ENCODE measurements at regions not wholly inside any gene's neighbourhood (a gene's known extent, or its start where the extent isn't known, plus 50 kb on each side); places are given as distances from the start of the nearest gene placed in this dataset.

- Histone ChIP-seq H3K9me3 (ENCODE audit: low read length) (no peaks in the 10 kb centered on the region), H3K9ac (ENCODE audit: low read length) (no peak overlapping the region), H3K4me3 (ENCODE audit: low read depth in 1 of 2, low read length in 2 of 2) (no peak overlapping the region), H3K27ac (ENCODE audit: low read depth, low read length) (no peak overlapping the region), H3K4me1 (ENCODE audit: insufficient read depth, low read length) (no peaks in the 10 kb centered on the region), H3K27me3 (ENCODE audit: control insufficient read depth in 1 of 2, insufficient read depth in 2 of 2, low read length in 2 of 2) (no peaks in the 10 kb centered on the region), H3K36me3 (ENCODE audit: insufficient read depth, low read length) (no peaks in the 10 kb centered on the region)
Observed at GRCh38 chr9:80127920-80128319, 556.2 kb downstream of the TLE4 start.

GRCh38 chr9:80125731-80126264 lies 554.0 kb downstream of the TLE4 start:
- H3K9ac ChIP-seq (ENCODE audit: low read length), result no peak overlapping the region
- H3K9me3 ChIP-seq (ENCODE audit: low read length), result no peaks in the 10 kb centered on the region
- H3K27me3 ChIP-seq (ENCODE audit: control insufficient read depth in 1 of 2, insufficient read depth in 2 of 2, low read length in 2 of 2), result no peaks in the 10 kb centered on the region
- H3K36me3 ChIP-seq (ENCODE audit: insufficient read depth, low read length), result no peaks in the 10 kb centered on the region
- no peak overlapping the region for H3K27ac ChIP-seq (ENCODE audit: low read depth, low read length)
- no peak overlapping the region for H3K4me3 ChIP-seq (ENCODE audit: low read depth in 1 of 2, low read length in 2 of 2)
- H3K4me1 ChIP-seq (ENCODE audit: insufficient read depth, low read length), result no peaks in the 10 kb centered on the region

- Histone ChIP-seq H3K4me3 (ENCODE audit: low read depth in 1 of 2, low read length in 2 of 2) (no peak overlapping the region), H3K36me3 (ENCODE audit: insufficient read depth, low read length) (no peaks in the 10 kb centered on the region), H3K4me1 (ENCODE audit: insufficient read depth, low read length) (no peaks in the 10 kb centered on the region), H3K9ac (ENCODE audit: low read length) (no peak overlapping the region), H3K27me3 (ENCODE audit: control insufficient read depth in 1 of 2, insufficient read depth in 2 of 2, low read length in 2 of 2) (no peaks in the 10 kb centered on the region), H3K9me3 (ENCODE audit: low read length) (no peaks in the 10 kb centered on the region), H3K27ac (ENCODE audit: low read depth, low read length) (no peak overlapping the region)
Observed at GRCh38 chr9:80117031-80117430, 545.3 kb downstream of the TLE4 start.

- Histone ChIP-seq H3K4me1 (ENCODE audit: insufficient read depth, low read length) (no peaks in the 10 kb centered on the region), H3K9me3 (ENCODE audit: low read length) (no peaks in the 10 kb centered on the region), H3K36me3 (ENCODE audit: insufficient read depth, low read length) (no peaks in the 10 kb centered on the region), H3K27ac (ENCODE audit: low read depth, low read length) (no peak overlapping the region), H3K4me3 (ENCODE audit: low read depth in 1 of 2, low read length in 2 of 2) (no peak overlapping the region), H3K27me3 (ENCODE audit: control insufficient read depth in 1 of 2, insufficient read depth in 2 of 2, low read length in 2 of 2) (no peaks in the 10 kb centered on the region), H3K9ac (ENCODE audit: low read length) (no peak overlapping the region)
Observed at GRCh38 chr9:80114241-80114640, 542.5 kb downstream of the TLE4 start.

GRCh38 chr9:80107931-80108660 lies 536.3 kb downstream of the TLE4 start:
- H3K4me1 ChIP-seq (ENCODE audit: insufficient read depth, low read length), result no peaks in the 10 kb centered on the region
- H3K36me3 ChIP-seq (ENCODE audit: insufficient read depth, low read length), result no peaks in the 10 kb centered on the region
- H3K4me3 ChIP-seq (ENCODE audit: low read depth in 1 of 2, low read length in 2 of 2), result no peak overlapping the region
- H3K9ac ChIP-seq (ENCODE audit: low read length), result no peak overlapping the region
- H3K27me3 ChIP-seq (ENCODE audit: control insufficient read depth in 1 of 2, insufficient read depth in 2 of 2, low read length in 2 of 2), result no peaks in the 10 kb centered on the region
- H3K9me3 ChIP-seq (ENCODE audit: low read length), result no peaks in the 10 kb centered on the region
- H3K27ac ChIP-seq (ENCODE audit: low read depth, low read length), result no peak overlapping the region

GRCh38 chr9:80097476-80097875 lies 525.7 kb downstream of the TLE4 start:
- no peak overlapping the region for H3K4me3 ChIP-seq (ENCODE audit: low read depth in 1 of 2, low read length in 2 of 2)
- H3K27me3 ChIP-seq (ENCODE audit: control insufficient read depth in 1 of 2, insufficient read depth in 2 of 2, low read length in 2 of 2), result no peaks in the 10 kb centered on the region
- H3K9me3 ChIP-seq (ENCODE audit: low read length), result no peaks in the 10 kb centered on the region
- H3K27ac ChIP-seq (ENCODE audit: low read depth, low read length), result no peak overlapping the region
- H3K4me1 ChIP-seq (ENCODE audit: insufficient read depth, low read length), result no peaks in the 10 kb centered on the region
- no peaks in the 10 kb centered on the region for H3K36me3 ChIP-seq (ENCODE audit: insufficient read depth, low read length)
- no peak overlapping the region for H3K9ac ChIP-seq (ENCODE audit: low read length)

- Histone ChIP-seq H3K4me3 (ENCODE audit: low read depth in 1 of 2, low read length in 2 of 2) (no peak overlapping the region), H3K27me3 (ENCODE audit: control insufficient read depth in 1 of 2, insufficient read depth in 2 of 2, low read length in 2 of 2) (no peaks in the 10 kb centered on the region), H3K27ac (ENCODE audit: low read depth, low read length) (no peak overlapping the region), H3K4me1 (ENCODE audit: insufficient read depth, low read length) (no peaks in the 10 kb centered on the region), H3K36me3 (ENCODE audit: insufficient read depth, low read length) (no peaks in the 10 kb centered on the region), H3K9me3 (ENCODE audit: low read length) (no peaks in the 10 kb centered on the region), H3K9ac (ENCODE audit: low read length) (no peak overlapping the region)
Observed at GRCh38 chr9:80094176-80094771, 522.5 kb downstream of the TLE4 start.

GRCh38 chr9:80093695-80094094 lies 521.9 kb downstream of the TLE4 start:
- Histone ChIP-seq H3K9me3 (ENCODE audit: low read length) (no peaks in the 10 kb centered on the region), H3K9ac (ENCODE audit: low read length) (no peak overlapping the region)

GRCh38 chr9:80091526-80091925 lies 519.8 kb downstream of the TLE4 start:
- H3K27me3 ChIP-seq (ENCODE audit: control insufficient read depth in 1 of 2, insufficient read depth in 2 of 2, low read length in 2 of 2), result no peaks in the 10 kb centered on the region
- no peak overlapping the region for H3K27ac ChIP-seq (ENCODE audit: low read depth, low read length)
- no peak overlapping the region for H3K9ac ChIP-seq (ENCODE audit: low read length)
- H3K9me3 ChIP-seq (ENCODE audit: low read length), result no peaks in the 10 kb centered on the region
- H3K4me3 ChIP-seq (ENCODE audit: low read depth in 1 of 2, low read length in 2 of 2), result no peak overlapping the region
- H3K4me1 ChIP-seq (ENCODE audit: insufficient read depth, low read length), result no peaks in the 10 kb centered on the region
- no peaks in the 10 kb centered on the region for H3K36me3 ChIP-seq (ENCODE audit: insufficient read depth, low read length)

More at GRCh38 chr9:80093695-80094094, 521.9 kb downstream of the TLE4 start:
- no peaks in the 10 kb centered on the region for H3K27me3 ChIP-seq (ENCODE audit: control insufficient read depth in 1 of 2, insufficient read depth in 2 of 2, low read length in 2 of 2)
- H3K4me1 ChIP-seq (ENCODE audit: insufficient read depth, low read length), result no peaks in the 10 kb centered on the region
- H3K27ac ChIP-seq (ENCODE audit: low read depth, low read length), result no peak overlapping the region
- no peaks in the 10 kb centered on the region for H3K36me3 ChIP-seq (ENCODE audit: insufficient read depth, low read length)
- no peak overlapping the region for H3K4me3 ChIP-seq (ENCODE audit: low read depth in 1 of 2, low read length in 2 of 2)

- no peaks in the 10 kb centered on the region for H3K4me1 ChIP-seq (ENCODE audit: insufficient read depth, low read length)
- H3K27ac ChIP-seq (ENCODE audit: low read depth, low read length), result no peak overlapping the region
- H3K9me3 ChIP-seq (ENCODE audit: low read length), result no peaks in the 10 kb centered on the region
- H3K4me3 ChIP-seq (ENCODE audit: low read depth in 1 of 2, low read length in 2 of 2), result no peak overlapping the region
- no peaks in the 10 kb centered on the region for H3K36me3 ChIP-seq (ENCODE audit: insufficient read depth, low read length)
- H3K9ac ChIP-seq (ENCODE audit: low read length), result no peak overlapping the region
- H3K27me3 ChIP-seq (ENCODE audit: control insufficient read depth in 1 of 2, insufficient read depth in 2 of 2, low read length in 2 of 2), result no peaks in the 10 kb centered on the region
Observed at GRCh38 chr9:80090317-80090716, 518.6 kb downstream of the TLE4 start.

GRCh38 chr9:80086822-80087345 lies 515.1 kb downstream of the TLE4 start:
- no peaks in the 10 kb centered on the region for H3K36me3 ChIP-seq (ENCODE audit: insufficient read depth, low read length)
- H3K9me3 ChIP-seq (ENCODE audit: low read length), result no peaks in the 10 kb centered on the region
- no peaks in the 10 kb centered on the region for H3K4me1 ChIP-seq (ENCODE audit: insufficient read depth, low read length)
- no peak overlapping the region for H3K4me3 ChIP-seq (ENCODE audit: low read depth in 1 of 2, low read length in 2 of 2)
- no peak overlapping the region for H3K27ac ChIP-seq (ENCODE audit: low read depth, low read length)
- H3K9ac ChIP-seq (ENCODE audit: low read length), result no peak overlapping the region
- no peaks in the 10 kb centered on the region for H3K27me3 ChIP-seq (ENCODE audit: control insufficient read depth in 1 of 2, insufficient read depth in 2 of 2, low read length in 2 of 2)

All from muscle layer of colon (tissue), 2 donors.